HUES64 (cell line): ENCODE measurements at regions not wholly inside any gene's neighbourhood (a gene's known extent, or its start where the extent isn't known, plus 50 kb on each side); places are given as distances from the start of the nearest gene placed in this dataset.

Experiments used
- H3K27ac ChIP-seq: 2 replicates; pipeline ENCODE4 v1.7.0; 2013; ENCODE audit warnings: low read depth, low read length, inconsistent platforms
- H3K27me3 ChIP-seq: 2 replicates; pipeline ENCODE4 v1.6.1; 2013; ENCODE audit warnings: mild to moderate bottlenecking, low read length; ENCODE audit not compliant: insufficient read depth
- H3K36me3 ChIP-seq: 2 replicates; pipeline ENCODE4 v1.6.1; 2013; ENCODE audit warnings: mild to moderate bottlenecking, low read length; ENCODE audit not compliant: insufficient read depth
- H3K4me1 ChIP-seq: 2 replicates; pipeline ENCODE4 v1.6.1; 2013; ENCODE audit warnings: mild to moderate bottlenecking, low read length, moderate library complexity; ENCODE audit not compliant: insufficient read depth
- H3K4me3 ChIP-seq: 2 replicates; pipeline ENCODE4 v1.5.1; 2013; ENCODE audit warnings: mild to moderate bottlenecking, low read length, moderate library complexity
- H3K9ac ChIP-seq: 2 replicates; pipeline ENCODE4 v1.6.1; 2013; ENCODE audit warnings: mild to moderate bottlenecking, low read depth, low read length
- H3K9me3 ChIP-seq: 2 replicates; pipeline ENCODE4 v1.6.1; 2013; ENCODE audit warnings: low read depth, low read length; ENCODE audit not compliant: insufficient read depth
- WGBS: fragments of 150-250, 120-280 bp; methylation state at CpG from one replicate; pipeline ENCODE4 v1.1.7; 2013; ENCODE audit warnings: missing lambda C conversion rate; 5-methylcytosine and 5-hydroxymethylcytosine counted together

DNA sequence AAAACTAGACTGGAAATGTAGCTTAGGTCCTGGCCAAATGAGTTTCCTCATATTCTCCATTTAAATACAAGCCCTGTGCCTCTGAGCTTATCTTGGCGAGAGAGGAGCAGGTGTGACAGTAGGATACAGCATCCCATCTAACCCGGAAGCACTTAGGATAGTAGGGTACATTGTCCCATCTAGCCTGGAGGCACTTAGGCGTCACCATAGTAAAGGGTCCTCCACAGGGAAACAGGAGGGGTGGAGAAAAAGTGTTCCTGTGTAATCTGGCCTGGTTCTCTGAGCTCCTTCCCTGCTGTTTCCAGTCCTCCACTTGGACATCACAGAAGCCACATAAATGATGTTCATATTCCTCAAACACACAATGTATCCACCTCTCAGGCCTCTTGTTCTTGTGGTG lies 301.4 kb downstream of the GALR1 start:
- Histone ChIP-seq H3K4me3 (no peak overlapping the region), H3K27me3 (no peaks in the 10 kb centered on the region), H3K9me3 (no peaks in the 10 kb centered on the region), H3K4me1 (no peaks in the 10 kb centered on the region), H3K9ac (no peak overlapping the region), H3K27ac (no peak overlapping the region), H3K36me3 (no peaks in the 10 kb centered on the region)
- WGBS = 93% methylated on average over 3 of the region's 3 CpGs

DNA sequence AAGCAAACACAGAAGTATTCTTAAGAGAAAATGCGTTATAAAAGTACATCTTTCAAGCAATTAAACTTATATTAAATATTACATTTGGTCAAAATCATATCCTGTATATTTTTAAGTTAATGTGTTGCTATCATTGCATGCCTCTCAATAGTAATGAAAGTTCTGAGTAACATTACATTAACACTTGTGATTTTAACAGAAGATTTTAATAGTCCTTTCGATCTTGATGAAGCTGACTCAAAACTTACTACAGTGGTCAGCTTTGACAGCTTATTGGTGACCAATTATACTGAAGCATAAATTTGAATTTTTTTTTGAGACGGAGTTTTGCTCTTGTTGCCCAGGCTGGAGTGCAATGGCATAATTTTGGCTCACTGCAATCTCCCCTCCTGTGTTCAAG lies 303.3 kb downstream of the GALR1 start:
- 96% methylated on average over 2 of the region's 3 CpGs for WGBS
- H3K9me3 ChIP-seq = no peaks in the 10 kb centered on the region
- H3K9ac ChIP-seq = no peak overlapping the region
- H3K27ac ChIP-seq = no peak overlapping the region
- no peaks in the 10 kb centered on the region for H3K4me1 ChIP-seq
- no peaks in the 10 kb centered on the region for H3K27me3 ChIP-seq
- no peak overlapping the region for H3K4me3 ChIP-seq
- H3K36me3 ChIP-seq = no peaks in the 10 kb centered on the region

DNA sequence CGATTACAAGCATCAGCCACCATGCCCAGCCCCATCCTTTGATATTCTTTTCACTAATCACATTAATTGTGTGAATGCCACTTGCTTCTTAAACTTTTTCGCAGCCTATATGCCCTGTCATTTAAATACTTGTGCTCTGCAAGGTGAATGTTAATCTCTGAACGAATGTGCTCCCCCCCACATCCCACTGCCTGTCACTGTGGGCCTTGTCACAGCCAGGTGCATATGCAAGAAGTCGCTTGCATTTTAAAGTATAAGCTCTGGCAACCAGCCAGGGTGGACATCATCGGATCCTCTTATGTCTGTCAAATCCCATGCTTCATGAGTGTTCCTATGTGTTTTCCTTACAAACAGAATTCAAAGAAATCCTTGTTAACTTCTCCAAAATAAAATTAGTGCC lies 304.4 kb downstream of the GALR1 start:
- Histone ChIP-seq H3K9me3 (no peaks in the 10 kb centered on the region), H3K27me3 (no peaks in the 10 kb centered on the region), H3K27ac (no peak overlapping the region), H3K4me1 (no peaks in the 10 kb centered on the region), H3K4me3 (no peak overlapping the region), H3K9ac (no peak overlapping the region), H3K36me3 (no peaks in the 10 kb centered on the region)
- WGBS = 91% methylated on average over 5 of the region's 5 CpGs

DNA sequence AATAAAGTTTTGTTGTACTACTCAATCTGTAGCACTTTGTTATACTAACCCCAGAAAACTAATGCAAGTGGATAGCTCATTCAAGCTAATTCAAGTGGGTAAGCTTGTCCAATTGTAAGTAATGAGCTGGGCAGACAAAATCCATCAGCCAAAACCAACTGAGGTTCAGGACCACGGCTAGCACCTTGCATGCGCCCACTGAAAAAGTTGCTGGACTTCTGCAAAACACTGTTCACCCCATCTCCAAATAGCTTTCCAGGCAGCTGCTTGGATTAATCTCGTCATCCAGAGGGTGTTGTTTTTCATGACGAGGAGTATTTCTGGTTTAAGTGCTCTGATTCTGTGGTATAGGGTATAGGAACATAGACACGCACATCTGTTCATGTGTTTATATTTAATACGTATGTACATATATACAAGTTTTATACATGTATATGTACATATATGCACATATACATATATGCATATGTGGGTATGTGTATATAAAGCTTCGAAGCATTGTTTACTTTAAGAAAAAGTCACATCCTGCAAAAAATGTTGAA lies 307.5 kb downstream of the GALR1 start:
- Histone ChIP-seq H3K4me3 (no peak overlapping the region), H3K36me3 (no peaks in the 10 kb centered on the region), H3K27ac (no peak overlapping the region), H3K9ac (no peak overlapping the region), H3K9me3 (no peaks in the 10 kb centered on the region), H3K4me1 (no peaks in the 10 kb centered on the region), H3K27me3 (no peaks in the 10 kb centered on the region)
- WGBS = 89% methylated on average over 4 of the region's 7 CpGs

DNA sequence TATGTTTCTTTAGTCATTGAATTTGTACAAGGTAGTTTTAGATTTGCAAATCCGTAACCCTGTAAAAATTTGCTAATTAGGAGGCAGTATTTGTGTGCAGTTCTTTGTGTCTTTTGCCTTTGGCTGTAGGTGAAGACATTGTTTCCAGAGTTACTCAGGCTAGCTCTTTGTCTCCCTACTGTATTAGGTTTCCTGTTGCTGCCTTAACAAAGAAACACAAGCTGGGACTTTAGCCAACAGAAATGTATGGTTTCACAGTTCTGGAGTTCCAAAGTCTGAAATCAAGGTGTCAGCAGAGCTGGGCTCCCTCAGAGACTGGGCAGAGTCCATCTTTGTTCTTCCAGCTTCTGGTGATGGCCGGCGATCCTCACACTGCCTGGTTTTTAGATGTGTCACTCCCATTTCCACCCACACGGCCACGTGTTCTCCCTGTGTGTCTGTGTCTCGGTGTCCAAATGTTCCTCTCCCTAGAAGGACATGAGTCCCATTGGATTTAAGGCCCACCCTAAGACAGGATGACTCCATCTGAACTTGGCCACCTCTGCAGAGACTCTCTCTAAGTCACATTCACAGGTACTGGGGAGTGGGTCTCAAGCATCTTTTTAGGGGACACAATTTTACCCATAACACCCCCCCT lies 309.7 kb downstream of the GALR1 start:
- H3K4me3 ChIP-seq = no peak overlapping the region
- H3K36me3 ChIP-seq = no peaks in the 10 kb centered on the region
- no peaks in the 10 kb centered on the region for H3K9me3 ChIP-seq
- H3K4me1 ChIP-seq = no peaks in the 10 kb centered on the region
- WGBS = 93% methylated on average over 6 of the region's 6 CpGs
- no peak overlapping the region for H3K27ac ChIP-seq
- no peaks in the 10 kb centered on the region for H3K27me3 ChIP-seq
- H3K9ac ChIP-seq = no peak overlapping the region

DNA sequence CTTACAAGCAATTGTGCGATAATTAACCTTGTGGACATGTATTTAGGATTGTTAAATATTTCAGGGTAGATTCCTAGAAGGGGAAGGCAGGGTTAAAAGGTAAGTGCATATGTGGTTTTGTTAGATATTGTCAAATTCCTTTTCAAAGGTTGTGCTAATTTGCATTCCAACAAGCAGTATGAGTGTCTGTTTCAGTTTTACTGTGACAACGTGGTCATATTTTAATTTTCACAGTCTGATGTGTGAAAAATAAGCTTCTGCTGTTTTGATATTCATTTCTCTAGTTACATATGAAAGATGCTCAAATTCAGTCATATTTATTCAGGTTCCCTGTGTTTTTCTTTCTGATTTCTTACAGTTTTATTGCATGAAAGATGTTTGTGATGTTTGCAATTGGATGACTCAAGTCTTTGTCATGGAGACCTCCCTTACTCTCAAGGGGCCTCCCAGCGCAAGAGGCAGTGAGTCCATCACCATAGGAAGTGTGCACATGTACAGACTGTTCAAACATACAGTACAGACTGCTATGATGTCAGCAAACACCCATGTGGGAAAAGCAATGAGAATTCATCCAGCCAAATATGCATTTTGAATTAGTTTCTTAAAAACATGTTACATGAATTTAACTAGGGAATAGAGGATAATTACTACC lies 310.8 kb downstream of the GALR1 start:
- H3K27ac ChIP-seq = no peak overlapping the region

GRCh38 chr18:77566604-77567003 lies 317.0 kb downstream of the GALR1 start:
- no peak overlapping the region for H3K4me3 ChIP-seq
- H3K4me1 ChIP-seq = no peaks in the 10 kb centered on the region
- whole genome bisulfite sequencing = 96% methylated on average over 9 of the region's 10 CpGs
- H3K27me3 ChIP-seq = no peaks in the 10 kb centered on the region
- H3K9me3 ChIP-seq = peaks cover 16% of the 10 kb centered on the region
- no peak overlapping the region for H3K27ac ChIP-seq
- no peak overlapping the region for H3K9ac ChIP-seq
- H3K36me3 ChIP-seq = no peaks in the 10 kb centered on the region

More for the DNA sequence above, 310.8 kb downstream of the GALR1 start:
- Histone ChIP-seq H3K36me3 (no peaks in the 10 kb centered on the region), H3K9ac (no peak overlapping the region), H3K9me3 (no peaks in the 10 kb centered on the region), H3K4me3 (no peak overlapping the region), H3K4me1 (no peaks in the 10 kb centered on the region), H3K27me3 (no peaks in the 10 kb centered on the region)
- 94% methylated on average over 3 of the region's 3 CpGs for WGBS

DNA sequence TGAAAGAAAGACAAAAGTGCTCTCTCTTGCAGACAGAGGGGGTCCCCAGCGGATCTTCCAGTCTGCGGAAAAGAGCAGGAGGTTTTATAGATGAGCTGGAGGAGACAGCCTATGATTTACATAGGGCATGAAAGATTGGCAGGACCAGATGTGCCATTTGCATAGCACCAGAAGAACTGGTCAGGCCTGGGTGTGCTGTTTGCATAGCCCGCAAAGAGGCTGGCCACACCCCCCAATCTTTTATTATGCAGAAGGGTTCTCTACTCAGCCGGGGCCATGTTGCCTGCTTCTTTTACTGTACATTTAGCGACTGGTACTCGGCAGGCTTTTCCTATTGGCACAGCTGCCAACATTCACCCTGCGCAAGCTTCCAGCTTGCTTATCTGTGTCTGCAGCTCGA lies 317.6 kb downstream of the GALR1 start:
- no peaks in the 10 kb centered on the region for H3K36me3 ChIP-seq
- no peak overlapping the region for H3K4me3 ChIP-seq
- 93% methylated on average over 8 of the region's 8 CpGs for whole genome bisulfite sequencing
- H3K4me1 ChIP-seq = no peaks in the 10 kb centered on the region
- peaks cover 16% of the 10 kb centered on the region for H3K9me3 ChIP-seq
- no peak overlapping the region for H3K9ac ChIP-seq
- no peak overlapping the region for H3K27ac ChIP-seq
- H3K27me3 ChIP-seq = no peaks in the 10 kb centered on the region

DNA sequence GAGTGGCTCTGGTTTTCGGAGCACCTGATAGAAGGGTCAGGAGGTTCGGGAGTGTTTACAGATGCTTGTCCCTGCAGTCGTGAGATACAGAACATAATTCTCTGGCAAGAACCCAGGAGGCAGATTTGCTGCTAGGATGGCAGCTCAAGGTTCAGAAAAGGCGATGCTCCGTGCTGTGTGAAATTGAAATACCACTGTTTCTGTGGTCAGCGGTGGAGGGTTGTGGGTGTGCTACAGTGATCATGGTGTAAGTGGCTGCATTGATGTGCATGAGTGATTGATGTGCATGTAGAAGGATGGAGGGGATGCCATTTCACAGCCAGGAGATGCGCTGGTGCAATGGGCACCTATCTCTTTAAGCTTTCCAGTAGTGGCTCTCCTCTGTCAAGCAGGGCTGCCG lies 322.1 kb downstream of the GALR1 start:
- no peaks in the 10 kb centered on the region for H3K4me1 ChIP-seq
- 94% methylated on average over 8 of the region's 8 CpGs for WGBS
- H3K4me3 ChIP-seq = no peak overlapping the region
- H3K9ac ChIP-seq = no peak overlapping the region
- H3K27me3 ChIP-seq = no peaks in the 10 kb centered on the region
- peaks cover 16% of the 10 kb centered on the region for H3K9me3 ChIP-seq
- H3K27ac ChIP-seq = no peak overlapping the region
- H3K36me3 ChIP-seq = no peaks in the 10 kb centered on the region

- Histone ChIP-seq H3K4me3 (no peak overlapping the region), H3K4me1 (no peaks in the 10 kb centered on the region), H3K36me3 (no peaks in the 10 kb centered on the region), H3K27me3 (no peaks in the 10 kb centered on the region), H3K27ac (no peak overlapping the region), H3K9ac (no peak overlapping the region), H3K9me3 (peaks cover 16% of the 10 kb centered on the region)
- WGBS = 96% methylated on average over 9 of the region's 9 CpGs
These were observed 322.9 kb downstream of the GALR1 start for GRCh38 chr18:77572537-77572936.

GRCh38 chr18:77573571-77573970 lies 323.9 kb downstream of the GALR1 start:
- H3K27me3 ChIP-seq = no peaks in the 10 kb centered on the region
- peaks cover 9% of the 10 kb centered on the region for H3K9me3 ChIP-seq
- H3K27ac ChIP-seq = no peak overlapping the region
- no peaks in the 10 kb centered on the region for H3K36me3 ChIP-seq
- 99% methylated on average over 3 of the region's 3 CpGs for WGBS
- H3K4me1 ChIP-seq = no peaks in the 10 kb centered on the region
- H3K9ac ChIP-seq = no peak overlapping the region
- no peak overlapping the region for H3K4me3 ChIP-seq
